Embryonic facial prominence (tissue), 1 donor: ENCODE measurements at regions not wholly inside any gene's neighbourhood (a gene's known extent, or its start where the extent isn't known, plus 50 kb on each side); places are given as distances from the start of the nearest gene placed in this dataset.

Experiments
- DNase-seq: peaks from one replicate; pipeline ENCODE4 v3.0.0-alpha.2; 2016; ENCODE audit errors: extremely low spot score

- DNase-seq = no peak
Measured at GRCh38 chr11:122177238-122177637, 61.2 kb upstream of the BLID start.

DNA sequence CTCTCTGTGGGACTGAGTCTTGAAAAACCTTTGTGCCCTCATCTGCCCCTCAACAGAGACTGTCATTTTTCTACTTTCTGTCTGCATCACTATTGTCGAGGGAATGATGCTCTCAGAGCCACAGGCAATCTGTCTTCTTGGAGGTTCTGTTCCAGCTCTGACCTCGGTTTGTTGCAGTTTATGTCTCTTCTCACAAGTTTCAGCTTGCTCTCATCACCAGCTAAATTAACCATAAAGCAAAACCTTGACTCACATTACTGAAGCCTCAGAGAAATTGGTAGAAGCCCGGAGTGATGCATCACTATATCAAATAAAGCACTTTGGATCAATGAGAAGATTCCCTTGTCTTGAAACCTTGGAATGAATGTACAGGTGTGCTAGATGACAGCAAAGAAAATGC is 60.6 kb upstream of the BLID start:
- no peak for DNase-seq

DNA sequence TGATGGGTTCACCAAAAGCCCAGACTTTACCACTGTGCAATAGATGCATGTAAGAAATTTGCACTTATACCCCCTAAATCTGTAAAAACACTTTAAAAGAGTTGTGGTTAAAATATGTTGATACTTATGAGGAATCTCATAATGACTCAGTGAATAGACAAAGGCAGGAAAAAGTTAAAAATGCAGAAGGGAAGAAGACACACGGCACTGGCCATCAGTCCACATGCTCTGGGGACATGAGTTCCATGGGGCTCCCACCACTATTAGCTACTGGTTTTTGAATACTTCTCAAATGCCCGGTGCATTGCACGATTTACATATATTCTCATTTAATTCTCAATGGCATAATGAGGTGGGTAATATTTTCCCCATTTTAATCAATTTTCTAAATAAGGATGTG is 59.3 kb upstream of the BLID start:
- DNase-seq = no peak

- DNase-seq = no peak
Measured at GRCh38 chr11:122173587-122173986, 57.6 kb upstream of the BLID start.

DNA sequence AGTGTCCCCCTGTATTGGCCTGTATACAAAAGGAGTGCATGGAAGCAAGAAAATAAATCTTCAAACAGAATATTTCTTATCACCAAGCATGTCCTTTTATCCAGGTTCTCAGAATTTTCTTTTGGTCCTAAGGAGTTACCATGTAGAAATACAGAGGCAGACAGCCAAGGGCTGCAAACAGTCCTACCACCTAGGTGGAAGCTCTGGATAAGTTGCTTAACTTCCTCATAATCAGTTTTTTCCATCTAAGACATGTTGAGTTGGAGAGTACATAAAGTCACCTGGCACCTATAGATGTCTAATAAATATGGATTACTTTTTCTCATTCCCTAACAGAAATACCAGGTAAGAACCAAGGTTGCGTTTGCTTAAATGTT is 57.0 kb upstream of the BLID start:
- no peak for DNase-seq

GRCh38 chr11:122172352-122173073 is 56.5 kb upstream of the BLID start:
- DNase-seq = no peak

DNA sequence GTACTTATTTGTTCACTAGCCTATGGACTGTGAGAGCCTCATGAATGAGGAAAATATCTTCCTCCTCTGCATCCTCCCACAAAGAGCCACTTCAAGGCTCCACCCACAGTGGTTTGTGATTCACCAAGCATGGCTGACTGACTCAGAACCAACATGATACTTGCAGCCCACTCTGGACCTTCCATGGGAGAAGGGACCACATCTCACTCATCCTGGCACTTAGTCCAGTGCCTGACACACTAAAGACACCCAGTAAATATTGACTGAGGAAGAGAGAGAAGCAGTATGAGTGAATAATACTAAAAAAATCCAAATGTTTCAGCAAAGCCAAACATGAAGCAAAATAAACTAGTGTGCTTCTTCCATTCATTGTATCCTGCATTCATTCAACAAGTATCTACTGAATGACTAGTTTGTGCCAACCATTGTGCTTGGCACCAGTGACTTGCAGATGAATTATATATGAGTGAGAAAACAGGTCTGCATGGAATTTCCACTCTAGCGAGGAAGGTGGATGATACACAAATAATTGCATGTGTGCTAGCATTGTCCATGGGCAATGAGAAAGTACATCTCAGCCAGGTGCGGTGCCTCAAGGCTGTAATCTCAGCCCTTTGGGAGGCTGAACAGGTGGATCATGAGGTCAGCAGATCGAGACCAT is 54.9 kb upstream of the BLID start:
- DNase-seq = no peak

DNA sequence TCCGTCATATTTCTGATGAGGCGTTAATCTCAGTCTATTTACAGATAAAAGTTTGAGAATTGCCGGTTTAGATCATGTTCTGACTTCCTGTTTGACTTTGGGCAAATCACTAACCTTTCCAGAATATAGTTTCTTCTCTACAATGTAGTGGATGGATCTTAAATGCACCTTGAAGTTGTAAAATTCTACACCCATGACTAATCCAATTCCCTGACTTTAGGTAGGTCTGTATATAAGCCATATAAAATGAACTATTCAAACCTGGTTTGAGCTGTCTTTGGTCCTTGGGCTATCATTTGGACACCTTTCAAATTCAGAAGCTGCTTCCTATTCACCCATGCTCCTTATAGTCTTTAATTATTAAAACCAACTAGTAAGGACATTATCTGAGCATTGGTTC is 52.2 kb upstream of the BLID start:
- no peak for DNase-seq

GRCh38 chr11:122167100-122167499 is 51.1 kb upstream of the BLID start:
- DNase-seq = no peak

DNA sequence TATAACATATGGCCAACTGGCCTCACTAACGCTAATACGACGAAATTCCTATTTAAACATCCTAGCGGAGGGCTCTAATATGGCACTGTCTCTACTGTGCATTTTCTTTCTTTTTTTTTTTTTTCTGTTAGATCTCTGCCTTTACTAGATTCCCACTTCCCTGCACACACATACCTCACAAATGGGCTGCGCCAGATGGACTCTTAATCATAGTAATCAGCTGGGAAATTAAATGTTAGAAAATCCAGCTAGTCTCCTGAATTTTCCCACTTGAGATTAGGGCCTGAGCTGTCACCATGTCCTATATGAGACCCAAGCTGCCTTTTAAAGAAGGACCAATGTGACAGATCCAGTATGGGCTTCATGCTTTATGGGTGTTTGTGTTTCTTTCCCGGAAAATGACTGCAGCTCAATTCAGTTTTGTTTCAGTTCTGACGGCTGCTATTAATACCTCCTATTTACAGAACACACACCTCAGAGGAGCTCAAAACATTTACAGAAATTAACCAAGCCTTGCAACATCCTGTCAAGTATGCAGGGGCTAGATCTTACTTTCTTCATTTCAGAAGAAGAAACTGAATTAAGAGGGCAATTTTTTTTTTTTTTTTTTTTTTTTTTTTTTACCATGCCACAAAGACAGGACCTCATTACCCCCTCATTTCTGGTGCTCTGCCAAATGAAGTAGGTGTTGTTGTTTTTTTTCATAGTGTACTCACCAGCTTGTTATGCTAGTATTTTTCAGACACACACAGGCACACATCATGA is 49.8 kb upstream of the BLID start:
- no peak for DNase-seq
